NT2/D1 (cell line): ENCODE measurements at regions not wholly inside any gene's neighbourhood (a gene's known extent, or its start where the extent isn't known, plus 50 kb on each side); places are given as distances from the start of the nearest gene placed in this dataset.

Experiments used
- SUZ12 ChIP-seq: IDR thresholded peaks from 2 replicates; pipeline ENCODE4 v1.6.1; 2011; ENCODE audit not compliant: insufficient read length, insufficient read depth; ENCODE audit errors: extremely low read depth
- YY1 ChIP-seq: IDR thresholded peaks from 2 replicates; pipeline ENCODE4 v1.6.1; 2011; ENCODE audit not compliant: insufficient read length, insufficient read depth
- ZNF274 ChIP-seq: IDR thresholded peaks from 2 replicates; pipeline ENCODE4 v1.6.1; 2011; ENCODE audit warnings: mild to moderate bottlenecking, low read depth, low read length

DNA sequence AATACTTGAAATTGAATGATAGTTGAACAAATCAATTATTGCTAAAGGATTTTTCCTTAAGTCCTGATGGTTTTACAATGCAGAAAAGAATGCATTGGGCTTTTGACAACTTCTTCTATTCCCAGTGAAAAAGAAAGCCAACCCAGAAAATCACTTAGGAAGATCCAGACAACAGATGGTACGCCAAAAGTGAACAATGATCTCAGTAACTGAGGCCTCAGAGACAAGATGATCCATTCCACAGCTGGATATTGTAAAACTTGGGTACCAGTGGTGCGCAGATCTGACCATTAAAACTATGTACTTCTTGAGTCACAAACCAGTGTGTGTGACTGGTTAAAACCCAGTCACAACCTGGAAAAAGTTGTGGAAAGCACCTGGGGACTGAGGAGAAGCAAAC lies 173.5 kb downstream of the ETAA1 start:
- TF ChIP-seq ZNF274 = no peak
- TF ChIP-seq SUZ12 = no peak
- no peak for TF ChIP-seq YY1
